GM18505 (cell line): ENCODE measurements at regions not wholly inside any gene's neighbourhood (a gene's known extent, or its start where the extent isn't known, plus 50 kb on each side); places are given as distances from the start of the nearest gene placed in this dataset.

Source experiments
- ATAC-seq: cut with Tn5 transposase; IDR thresholded peaks from one replicate; pipeline ENCODE4 v1.9.1; 2021; ENCODE audit not compliant: unreplicated experiment
- POLR2A ChIP-seq: IDR thresholded peaks from 4 replicates; pipeline ENCODE4 v1.6.1; 2011; ENCODE audit warnings: borderline replicate concordance; ENCODE audit not compliant: insufficient read depth, insufficient read length; ENCODE audit errors: extremely low read depth

DNA sequence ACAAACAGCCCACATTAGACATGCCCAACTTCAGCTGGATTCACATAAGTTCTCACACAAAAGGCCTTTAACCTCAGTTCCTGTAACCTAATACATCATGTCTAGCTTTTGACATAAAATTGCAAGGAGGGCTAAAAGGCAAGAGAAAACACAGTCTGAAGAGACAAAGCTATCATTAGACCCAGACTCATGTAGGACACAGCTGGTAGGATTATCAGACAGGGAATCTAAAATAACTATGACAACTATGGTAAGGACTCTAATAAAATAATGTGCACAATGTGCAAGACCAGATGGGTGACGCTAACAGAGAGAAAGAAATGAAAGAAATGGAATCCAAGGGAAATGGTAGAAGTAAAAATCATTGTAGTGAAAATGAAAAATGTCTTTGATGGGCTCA lies 643.2 kb upstream of the RAB6C start:
- no peak for TF ChIP-seq POLR2A
- ATAC-seq: no peak

DNA sequence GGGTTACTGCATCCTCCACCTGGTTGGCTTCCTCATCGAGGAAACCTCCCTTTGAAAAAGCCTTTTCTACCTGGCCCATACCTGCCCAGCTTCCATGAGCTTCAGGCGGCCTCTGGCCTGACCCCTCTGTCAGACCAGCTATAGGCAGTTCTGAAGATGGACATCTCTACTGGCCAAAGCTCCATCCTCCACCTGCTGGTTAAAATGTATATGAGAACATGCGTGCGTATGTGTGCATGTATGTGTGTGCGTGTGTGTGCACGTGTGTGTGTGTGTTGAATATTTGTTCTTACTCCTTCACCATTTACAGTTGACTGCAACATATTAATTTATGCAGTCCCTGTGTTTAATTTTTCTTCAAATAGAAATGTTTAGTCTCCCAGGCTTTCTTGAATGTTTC lies 642.4 kb upstream of the RAB6C start:
- no peak for TF ChIP-seq POLR2A

GRCh38 chr2:129345540-129345939 lies 633.9 kb upstream of the RAB6C start:
- TF ChIP-seq POLR2A: no peak
- no peak for ATAC-seq

More for the DNA sequence above, 642.4 kb upstream of the RAB6C start:
- ATAC-seq: no peak

- peak; percentile 99 for ATAC-seq
- TF ChIP-seq POLR2A: peak; percentile 40
Measured at GRCh38 chr2:129347486-129348217, 631.8 kb upstream of the RAB6C start.

GRCh38 chr2:129354631-129355030 lies 624.8 kb upstream of the RAB6C start:
- TF ChIP-seq POLR2A: no peak
- ATAC-seq: no peak

DNA sequence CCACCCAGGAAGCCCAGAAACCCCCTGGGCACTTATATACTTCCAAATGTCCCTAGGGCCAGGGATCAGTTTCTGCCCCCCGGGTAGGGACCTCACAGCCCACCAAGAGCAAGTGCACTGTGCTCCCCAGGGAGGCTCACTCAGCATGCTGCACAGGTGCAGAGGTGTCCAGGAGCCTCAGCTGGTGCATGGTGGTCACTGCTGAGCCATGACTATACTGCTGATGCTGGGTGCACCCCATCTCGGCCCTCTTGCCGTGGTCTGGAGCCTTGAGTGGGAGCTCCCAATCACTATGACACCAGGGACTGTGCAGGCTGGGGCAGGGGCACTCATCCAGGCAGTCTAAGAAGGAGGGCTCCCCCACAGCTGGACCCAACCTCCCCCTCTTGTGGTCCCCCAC lies 617.8 kb upstream of the RAB6C start:
- no peak for ATAC-seq
- TF ChIP-seq POLR2A: no peak

DNA sequence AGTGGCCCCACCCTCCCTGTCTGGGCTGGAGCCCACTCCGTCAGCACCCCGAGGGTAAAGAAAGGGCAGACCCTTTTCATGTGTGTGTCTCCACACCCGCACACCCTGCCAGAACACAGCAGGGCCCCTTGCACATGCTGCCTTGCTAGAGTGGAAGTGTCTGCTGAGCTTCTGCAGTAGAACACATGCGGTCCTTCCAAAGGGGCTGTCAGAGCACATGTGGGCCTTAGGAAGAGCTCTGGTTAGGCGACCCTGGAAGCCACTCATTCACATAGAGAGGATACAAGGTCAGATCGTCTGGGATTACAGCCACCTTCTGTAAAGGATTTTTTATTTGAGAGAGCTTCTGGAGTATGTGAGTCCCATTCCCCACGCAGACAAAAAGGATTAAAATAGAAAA lies 613.2 kb upstream of the RAB6C start:
- ATAC-seq: no peak
- no peak for TF ChIP-seq POLR2A

DNA sequence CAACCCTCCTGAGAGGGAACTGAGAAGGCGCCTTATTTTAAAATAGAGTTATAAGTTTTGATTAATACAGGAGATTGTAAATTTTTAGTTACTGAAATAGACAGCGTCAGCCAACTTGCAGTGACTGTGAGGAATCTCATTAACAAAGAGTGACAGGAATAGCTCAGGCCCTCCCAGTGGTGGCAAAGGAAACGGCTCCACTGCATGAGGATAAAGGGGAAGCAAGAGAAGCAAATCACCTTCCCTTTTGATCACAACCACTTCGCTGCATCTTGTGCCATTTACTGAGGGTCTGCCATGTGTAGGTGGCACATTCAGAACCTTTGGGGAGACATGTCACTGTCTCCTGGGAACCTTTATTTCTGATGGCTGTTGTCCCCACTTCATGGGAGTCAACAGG lies 612.4 kb upstream of the RAB6C start:
- ATAC-seq: no peak
- no peak for TF ChIP-seq POLR2A

- no peak for ATAC-seq
Measured at GRCh38 chr2:129369437-129369836, 610.0 kb upstream of the RAB6C start.

GRCh38 chr2:129374452-129374851 lies 605.0 kb upstream of the RAB6C start:
- no peak for ATAC-seq

More at GRCh38 chr2:129369437-129369836, 610.0 kb upstream of the RAB6C start:
- no peak for TF ChIP-seq POLR2A

GRCh38 chr2:129375632-129376425 lies 603.6 kb upstream of the RAB6C start:
- ATAC-seq: no peak
- no peak for TF ChIP-seq POLR2A

More at GRCh38 chr2:129374452-129374851, 605.0 kb upstream of the RAB6C start:
- TF ChIP-seq POLR2A: no peak

DNA sequence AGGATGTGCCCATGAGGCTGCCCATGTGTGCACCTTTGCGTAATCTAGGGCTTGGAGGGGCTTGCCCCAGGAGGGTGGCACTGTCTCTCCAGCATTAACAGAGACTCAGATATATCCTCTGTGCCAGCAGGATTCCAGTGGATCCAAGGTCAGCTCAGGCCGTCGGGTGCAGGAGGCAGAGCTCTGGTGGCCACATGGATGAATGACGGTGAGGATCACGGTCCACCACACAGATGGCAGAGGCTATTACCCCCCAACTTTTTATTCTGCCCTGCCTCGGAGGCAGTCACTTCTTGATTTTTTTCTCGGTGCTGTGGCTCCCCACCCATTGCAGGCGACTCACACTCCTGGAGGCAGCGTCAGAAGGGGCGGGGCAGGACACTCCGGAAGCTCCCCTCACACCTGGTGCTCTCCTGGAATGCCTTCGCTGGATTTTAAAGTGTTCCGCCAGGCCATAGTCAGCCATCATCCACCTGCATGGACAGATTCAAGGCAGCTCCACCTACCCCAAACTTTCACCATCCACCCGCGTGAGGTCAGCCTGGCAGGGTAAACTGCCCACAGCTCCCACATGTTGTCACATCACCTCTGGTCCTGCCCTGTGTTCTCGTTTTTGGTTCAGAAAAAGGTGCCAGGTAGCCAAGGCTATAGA lies 602.9 kb upstream of the RAB6C start:
- no peak for TF ChIP-seq POLR2A
- ATAC-seq: no peak

DNA sequence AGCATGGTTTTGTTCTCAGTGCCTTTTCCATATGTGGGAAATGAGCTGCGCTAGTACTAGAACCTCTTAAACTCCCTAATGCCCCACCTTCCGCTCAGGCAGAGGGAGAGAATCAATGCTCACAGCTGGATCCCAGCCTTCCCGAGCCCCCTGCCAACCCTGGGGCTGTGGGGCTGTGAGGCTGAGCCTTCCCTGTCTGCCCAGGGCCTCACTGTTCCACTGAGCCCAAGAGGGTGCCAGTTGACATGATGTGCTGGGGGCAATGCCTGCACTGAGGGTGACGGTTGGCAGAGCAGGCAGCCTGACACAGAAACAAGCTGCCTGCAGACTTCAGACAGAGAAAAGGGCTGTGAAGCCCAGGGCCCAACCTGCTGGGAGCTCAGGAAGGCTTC lies 602.4 kb upstream of the RAB6C start:
- no peak for ATAC-seq

More for the DNA sequence above, 602.4 kb upstream of the RAB6C start:
- no peak for TF ChIP-seq POLR2A
